ENCODE measurements at regions not wholly inside any gene's neighbourhood (a gene's known extent, or its start where the extent isn't known, plus 50 kb on each side); places are given as distances from the start of the nearest gene placed in this dataset.

GRCh38 chr18:10228326-10228725 is 226.1 kb upstream of the APCDD1 start:
- H3K4me1 Mint-ChIP-seq = peaks cover 9% of the 10 kb centered on the region; the same call in 2 of the 3 replicates
- H3K27me3 Mint-ChIP-seq (ENCODE audit: insufficient read depth, low read depth, poor library complexity) = peaks cover 8% of the 10 kb centered on the region
- H3K79me2 ChIP-seq (replicated peaks; ENCODE audit: insufficient read depth) = no peaks in the 10 kb centered on the region
- H4K20me1 ChIP-seq (replicated peaks; ENCODE audit: insufficient read depth) = no peaks in the 10 kb centered on the region
- H2AFZ ChIP-seq = no peak overlapping the region
- H3K4me3 Mint-ChIP-seq = no peak overlapping the region
- H3K36me3 ChIP-seq (ENCODE audit: insufficient read depth) = peaks cover 7% of the 10 kb centered on the region; the same call in 1 of the 2 replicates
- H3K4me3 ChIP-seq = no peak overlapping the region
- H3K36me3 Mint-ChIP-seq (ENCODE audit: low read depth) = peaks cover 15% of the 10 kb centered on the region
- no peak overlapping the region for H3K4me2 ChIP-seq
- H3K27ac Mint-ChIP-seq = no peak overlapping the region; the same call in 1 of the 2 replicates
- 0 out of 2 replicates have a peak, but pooled peaks cover 6% of the 10 kb centered on the region for H3K9me2 ChIP-seq (ENCODE audit: insufficient read depth)
- DNase-seq (ENCODE audit: low spot score) (no peak), ATAC-seq (no peak)
- H3K27ac ChIP-seq (ENCODE audit: low read depth) = no peak overlapping the region
- H3F3A ChIP-seq (replicated peaks; ENCODE audit: low read depth) = no peaks in the 10 kb centered on the region
- H3K9me3 Mint-ChIP-seq = peaks cover 30% of the 10 kb centered on the region
- H3K4me1 ChIP-seq (ENCODE audit: insufficient read depth) = no peaks in the 10 kb centered on the region
- TF ChIP-seq CREB1 (CRISPR knock-in tag; IDR thresholded peaks at IDR 0.05; ENCODE audit: low read depth) (no peak), NANOG (IDR thresholded peaks at IDR 0.05; ENCODE audit: borderline replicate concordance) (no peak), EZH2phosphoT487 (IDR thresholded peaks at IDR 0.05; ENCODE audit: unreplicated experiment) (no peak), REST (IDR thresholded peaks at IDR 0.05; ENCODE audit: unreplicated experiment) (no peak), POLR2AphosphoS5 (IDR thresholded peaks at IDR 0.05; ENCODE audit: low read depth) (no peak), ZNF331 (CRISPR knock-in tag; IDR thresholded peaks at IDR 0.05; ENCODE audit: low read depth) (no peak), ZNF114 (CRISPR knock-in tag; IDR thresholded peaks at IDR 0.05) (no peak), ETS1 (IDR thresholded peaks at IDR 0.05) (no peak), STAT1 (IDR thresholded peaks at IDR 0.05; ENCODE audit: unreplicated experiment) (no peak), JUNB (IDR thresholded peaks at IDR 0.05; ENCODE audit: unreplicated experiment) (no peak), EZH2 (IDR thresholded peaks at IDR 0.05; ENCODE audit: low read depth, unreplicated experiment) (no peak)
- TF ChIP-seq, protein P1, sequence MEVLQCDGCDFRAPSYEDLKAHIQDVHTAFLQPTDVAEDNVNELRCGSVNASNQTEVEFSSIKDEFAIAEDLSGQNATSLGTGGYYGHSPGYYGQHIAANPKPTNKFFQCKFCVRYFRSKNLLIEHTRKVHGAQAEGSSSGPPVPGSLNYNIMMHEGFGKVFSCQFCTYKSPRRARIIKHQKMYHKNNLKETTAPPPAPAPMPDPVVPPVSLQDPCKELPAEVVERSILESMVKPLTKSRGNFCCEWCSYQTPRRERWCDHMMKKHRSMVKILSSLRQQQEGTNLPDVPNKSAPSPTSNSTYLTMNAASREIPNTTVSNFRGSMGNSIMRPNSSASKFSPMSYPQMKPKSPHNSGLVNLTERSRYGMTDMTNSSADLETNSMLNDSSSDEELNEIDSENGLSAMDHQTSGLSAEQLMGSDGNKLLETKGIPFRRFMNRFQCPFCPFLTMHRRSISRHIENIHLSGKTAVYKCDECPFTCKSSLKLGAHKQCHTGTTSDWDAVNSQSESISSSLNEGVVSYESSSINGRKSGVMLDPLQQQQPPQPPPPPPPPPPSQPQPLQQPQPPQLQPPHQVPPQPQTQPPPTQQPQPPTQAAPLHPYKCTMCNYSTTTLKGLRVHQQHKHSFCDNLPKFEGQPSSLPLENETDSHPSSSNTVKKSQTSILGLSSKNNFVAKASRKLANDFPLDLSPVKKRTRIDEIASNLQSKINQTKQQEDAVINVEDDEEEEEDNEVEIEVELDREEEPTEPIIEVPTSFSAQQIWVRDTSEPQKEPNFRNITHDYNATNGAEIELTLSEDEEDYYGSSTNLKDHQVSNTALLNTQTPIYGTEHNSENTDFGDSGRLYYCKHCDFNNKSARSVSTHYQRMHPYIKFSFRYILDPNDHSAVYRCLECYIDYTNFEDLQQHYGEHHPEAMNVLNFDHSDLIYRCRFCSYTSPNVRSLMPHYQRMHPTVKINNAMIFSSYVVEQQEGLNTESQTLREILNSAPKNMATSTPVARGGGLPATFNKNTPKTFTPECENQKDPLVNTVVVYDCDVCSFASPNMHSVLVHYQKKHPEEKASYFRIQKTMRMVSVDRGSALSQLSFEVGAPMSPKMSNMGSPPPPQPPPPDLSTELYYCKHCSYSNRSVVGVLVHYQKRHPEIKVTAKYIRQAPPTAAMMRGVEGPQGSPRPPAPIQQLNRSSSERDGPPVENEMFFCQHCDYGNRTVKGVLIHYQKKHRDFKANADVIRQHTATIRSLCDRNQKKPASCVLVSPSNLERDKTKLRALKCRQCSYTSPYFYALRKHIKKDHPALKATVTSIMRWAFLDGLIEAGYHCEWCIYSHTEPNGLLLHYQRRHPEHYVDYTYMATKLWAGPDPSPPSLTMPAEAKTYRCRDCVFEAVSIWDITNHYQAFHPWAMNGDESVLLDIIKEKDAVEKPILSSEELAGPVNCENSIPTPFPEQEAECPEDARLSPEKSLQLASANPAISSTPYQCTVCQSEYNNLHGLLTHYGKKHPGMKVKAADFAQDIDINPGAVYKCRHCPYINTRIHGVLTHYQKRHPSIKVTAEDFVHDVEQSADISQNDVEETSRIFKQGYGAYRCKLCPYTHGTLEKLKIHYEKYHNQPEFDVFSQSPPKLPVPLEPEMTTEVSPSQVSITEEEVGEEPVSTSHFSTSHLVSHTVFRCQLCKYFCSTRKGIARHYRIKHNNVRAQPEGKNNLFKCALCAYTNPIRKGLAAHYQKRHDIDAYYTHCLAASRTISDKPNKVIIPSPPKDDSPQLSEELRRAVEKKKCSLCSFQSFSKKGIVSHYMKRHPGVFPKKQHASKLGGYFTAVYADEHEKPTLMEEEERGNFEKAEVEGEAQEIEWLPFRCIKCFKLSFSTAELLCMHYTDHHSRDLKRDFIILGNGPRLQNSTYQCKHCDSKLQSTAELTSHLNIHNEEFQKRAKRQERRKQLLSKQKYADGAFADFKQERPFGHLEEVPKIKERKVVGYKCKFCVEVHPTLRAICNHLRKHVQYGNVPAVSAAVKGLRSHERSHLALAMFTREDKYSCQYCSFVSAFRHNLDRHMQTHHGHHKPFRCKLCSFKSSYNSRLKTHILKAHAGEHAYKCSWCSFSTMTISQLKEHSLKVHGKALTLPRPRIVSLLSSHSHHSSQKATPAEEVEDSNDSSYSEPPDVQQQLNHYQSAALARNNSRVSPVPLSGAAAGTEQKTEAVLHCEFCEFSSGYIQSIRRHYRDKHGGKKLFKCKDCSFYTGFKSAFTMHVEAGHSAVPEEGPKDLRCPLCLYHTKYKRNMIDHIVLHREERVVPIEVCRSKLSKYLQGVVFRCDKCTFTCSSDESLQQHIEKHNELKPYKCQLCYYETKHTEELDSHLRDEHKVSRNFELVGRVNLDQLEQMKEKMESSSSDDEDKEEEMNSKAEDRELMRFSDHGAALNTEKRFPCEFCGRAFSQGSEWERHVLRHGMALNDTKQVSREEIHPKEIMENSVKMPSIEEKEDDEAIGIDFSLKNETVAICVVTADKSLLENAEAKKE (CRISPR knock-in tag; IDR thresholded peaks at IDR 0.05) = no peak
- TF ChIP-seq, protein P2, sequence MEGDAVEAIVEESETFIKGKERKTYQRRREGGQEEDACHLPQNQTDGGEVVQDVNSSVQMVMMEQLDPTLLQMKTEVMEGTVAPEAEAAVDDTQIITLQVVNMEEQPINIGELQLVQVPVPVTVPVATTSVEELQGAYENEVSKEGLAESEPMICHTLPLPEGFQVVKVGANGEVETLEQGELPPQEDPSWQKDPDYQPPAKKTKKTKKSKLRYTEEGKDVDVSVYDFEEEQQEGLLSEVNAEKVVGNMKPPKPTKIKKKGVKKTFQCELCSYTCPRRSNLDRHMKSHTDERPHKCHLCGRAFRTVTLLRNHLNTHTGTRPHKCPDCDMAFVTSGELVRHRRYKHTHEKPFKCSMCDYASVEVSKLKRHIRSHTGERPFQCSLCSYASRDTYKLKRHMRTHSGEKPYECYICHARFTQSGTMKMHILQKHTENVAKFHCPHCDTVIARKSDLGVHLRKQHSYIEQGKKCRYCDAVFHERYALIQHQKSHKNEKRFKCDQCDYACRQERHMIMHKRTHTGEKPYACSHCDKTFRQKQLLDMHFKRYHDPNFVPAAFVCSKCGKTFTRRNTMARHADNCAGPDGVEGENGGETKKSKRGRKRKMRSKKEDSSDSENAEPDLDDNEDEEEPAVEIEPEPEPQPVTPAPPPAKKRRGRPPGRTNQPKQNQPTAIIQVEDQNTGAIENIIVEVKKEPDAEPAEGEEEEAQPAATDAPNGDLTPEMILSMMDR (conservative IDR thresholded peaks at IDR 0.05; ENCODE audit: low read depth in 2 of 2) = no peak
- H3K27me3 ChIP-seq (ENCODE audit: insufficient read depth) = no peaks in the 10 kb centered on the region
